GM18867 (cell line): ENCODE measurements at regions not wholly inside any gene's neighbourhood (a gene's known extent, or its start where the extent isn't known, plus 50 kb on each side); places are given as distances from the start of the nearest gene placed in this dataset.

Experiments
- ATAC-seq: cut with Tn5 transposase; IDR thresholded peaks from one replicate; pipeline ENCODE4 v1.9.1; 2021; ENCODE audit warnings: mild to moderate bottlenecking, moderate library complexity; ENCODE audit not compliant: unreplicated experiment

DNA sequence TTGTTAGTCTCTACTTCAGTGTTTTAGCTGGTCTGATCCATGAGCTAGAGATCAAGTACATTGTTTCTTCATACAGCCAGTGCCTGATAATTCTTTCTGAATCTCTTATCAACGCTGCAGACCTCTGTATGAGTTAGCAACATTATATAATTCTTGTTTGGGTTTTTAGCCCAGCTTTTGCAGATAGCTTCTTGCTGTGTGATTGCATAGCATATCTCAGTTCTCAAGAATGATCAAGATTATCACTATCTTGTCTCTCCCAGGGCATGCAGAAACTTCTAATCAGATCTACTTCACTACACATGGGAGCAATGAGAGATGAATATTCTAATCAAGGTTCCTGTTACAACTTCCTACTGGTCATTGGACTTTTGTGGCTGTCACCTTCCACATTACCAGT, 158.3 kb downstream of the FAM174A start:
- ATAC-seq, result no peak

DNA sequence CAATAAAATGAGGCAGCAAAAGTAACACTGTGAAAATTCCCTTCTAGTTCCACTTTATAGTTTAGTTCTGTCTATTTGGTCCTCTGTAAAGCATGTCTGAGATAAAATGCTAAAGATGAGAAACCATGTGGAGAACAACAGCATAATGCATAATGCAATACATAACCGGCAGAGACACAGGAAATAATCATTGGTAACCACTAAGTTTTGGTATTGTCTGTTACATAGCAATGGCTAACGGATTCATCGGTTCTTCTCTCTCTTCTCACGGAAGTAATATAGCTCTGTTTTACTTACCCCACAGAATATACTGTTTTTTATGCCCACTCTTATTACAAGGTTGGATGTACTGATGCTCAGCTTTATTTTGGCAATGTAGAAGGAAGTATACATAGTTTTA, 158.9 kb downstream of the FAM174A start:
- peak; percentile 67 for ATAC-seq

DNA sequence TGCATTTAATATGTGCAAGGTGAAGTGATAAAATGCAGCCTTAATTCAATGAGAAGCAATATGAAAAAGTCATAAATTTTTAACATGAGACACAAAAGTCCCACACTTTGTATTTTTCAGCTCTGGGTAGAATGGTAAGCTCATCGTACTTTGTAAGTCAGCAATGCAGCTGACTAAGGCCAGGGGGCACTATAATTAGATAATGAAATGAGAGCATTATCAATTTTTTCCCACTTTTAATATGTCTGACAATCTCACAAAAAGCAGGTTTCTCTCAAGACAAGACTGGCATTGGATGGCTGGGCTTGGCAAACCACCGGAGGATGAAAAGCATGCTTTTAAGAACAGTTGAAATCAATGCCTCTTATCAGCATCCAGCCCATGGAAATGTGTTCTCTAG, 162.8 kb downstream of the FAM174A start:
- ATAC-seq, result no peak

DNA sequence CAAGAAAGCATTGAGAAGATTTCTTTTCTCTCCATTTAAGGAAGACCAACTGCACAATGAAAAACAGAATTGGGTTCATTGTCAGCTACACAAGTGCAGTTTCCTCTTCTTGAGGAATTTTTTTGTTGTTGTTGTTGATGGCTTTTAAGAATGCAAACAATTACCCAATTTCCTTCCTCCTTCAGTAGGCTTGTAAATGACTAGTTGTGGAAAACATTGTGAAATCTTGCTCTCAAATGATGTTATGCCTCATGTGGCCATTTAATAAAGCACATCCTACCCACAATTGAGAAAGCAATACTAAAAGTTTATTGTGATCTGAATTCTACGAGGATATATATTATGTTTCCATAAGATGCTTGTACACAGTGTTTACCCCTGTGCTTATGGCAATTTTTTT, 171.6 kb downstream of the FAM174A start:
- ATAC-seq, result peak; percentile 75

DNA sequence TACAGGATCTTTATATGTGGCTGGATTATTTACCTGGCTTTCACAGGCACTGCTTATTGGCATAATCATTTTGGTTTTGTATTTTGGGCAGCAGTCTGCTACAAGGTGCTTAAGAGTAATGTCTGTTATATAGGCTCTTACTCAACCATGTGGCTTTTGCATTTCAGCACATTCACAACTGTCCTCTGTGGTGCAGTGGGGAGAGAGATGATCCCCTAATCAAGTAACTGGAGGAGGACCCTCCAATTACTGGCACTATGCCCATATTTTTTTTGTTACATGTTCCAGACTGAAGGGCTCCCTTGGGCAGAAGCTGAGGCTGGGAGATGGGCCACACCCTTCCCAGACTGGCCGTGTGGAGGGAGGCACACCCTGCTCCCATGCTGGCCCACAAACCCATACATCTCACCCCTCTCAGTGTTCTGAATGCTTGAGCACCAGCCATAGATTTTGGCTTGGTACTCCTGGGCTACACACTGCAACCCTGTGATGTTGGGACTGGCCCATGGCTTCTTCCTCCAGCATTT, 173.5 kb downstream of the FAM174A start:
- no peak for ATAC-seq

DNA sequence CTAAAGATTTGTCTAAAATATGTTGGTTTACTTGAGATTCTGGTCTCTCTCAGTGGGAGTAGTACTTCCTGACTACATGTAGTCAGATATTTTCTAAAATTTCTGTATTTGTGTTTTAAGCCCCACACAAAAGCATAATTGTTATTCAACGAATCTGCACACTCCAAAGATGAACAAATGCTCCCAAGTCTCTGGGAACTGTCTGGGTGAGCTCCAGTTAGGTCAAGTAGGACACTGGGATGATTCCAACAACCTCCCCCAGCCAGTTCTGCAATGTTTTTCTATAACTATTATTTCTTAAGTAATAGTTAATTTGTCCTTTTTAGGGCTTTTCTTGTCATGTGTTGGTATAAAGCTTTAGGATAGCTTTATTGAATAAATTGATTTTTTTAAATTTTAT, 174.6 kb downstream of the FAM174A start:
- ATAC-seq, result no peak

DNA sequence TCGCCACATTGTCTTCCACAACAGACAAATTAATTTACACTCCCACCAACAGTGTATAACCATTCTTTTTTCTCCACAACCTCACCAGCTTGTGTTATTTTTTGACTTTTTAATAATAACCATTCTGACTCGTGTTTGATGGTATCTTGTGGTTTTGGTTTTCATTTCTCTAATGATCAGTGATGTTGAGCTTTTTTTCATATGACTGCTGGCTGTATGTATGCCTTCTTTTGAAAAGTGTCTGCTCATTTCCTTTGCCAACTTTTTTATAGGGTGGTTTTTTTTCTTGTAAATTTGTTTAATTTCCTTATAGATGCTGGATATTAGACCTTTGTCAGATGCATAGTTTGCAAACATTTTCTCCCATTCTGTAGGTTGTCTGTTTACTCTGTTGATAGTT, 179.6 kb downstream of the FAM174A start:
- ATAC-seq, result peak; percentile 42

DNA sequence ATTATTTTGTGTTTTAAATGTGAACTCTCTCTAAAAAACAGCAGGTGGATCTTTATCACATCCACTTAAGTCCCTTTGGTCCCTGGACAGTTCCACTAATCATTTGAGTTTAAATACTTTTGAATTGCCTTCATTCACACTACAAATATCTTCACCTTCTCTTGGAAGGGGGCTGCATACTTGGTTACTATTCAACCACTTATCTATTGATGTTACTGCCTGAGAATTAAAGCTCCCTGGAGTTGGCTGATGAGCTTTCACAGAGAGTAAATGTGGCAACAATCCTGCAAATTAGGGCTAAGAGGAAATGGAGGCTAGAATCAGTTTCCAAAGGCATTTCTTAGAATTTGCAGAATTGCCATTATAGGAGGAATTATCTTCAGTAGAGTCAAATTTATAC, 180.4 kb downstream of the ST8SIA4 start:
- ATAC-seq, result no peak

DNA sequence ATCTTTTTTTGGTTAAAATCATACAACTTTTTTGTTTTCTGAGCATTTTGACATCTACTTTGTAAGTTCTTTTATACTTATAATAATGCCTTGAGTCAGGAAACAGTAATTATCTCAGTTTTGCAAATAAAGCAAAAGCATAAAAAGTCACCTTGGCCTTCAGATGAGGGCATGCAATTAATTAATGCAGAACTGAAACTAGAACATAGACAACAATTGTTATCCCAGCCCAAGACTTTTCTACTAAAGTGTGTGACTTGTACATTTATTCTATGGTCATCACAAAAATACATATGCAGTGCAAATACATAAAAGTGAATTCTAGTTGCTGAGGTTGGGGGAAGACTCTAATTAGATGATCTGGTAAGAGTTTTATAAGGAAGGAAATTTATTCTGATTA, 179.9 kb downstream of the ST8SIA4 start:
- ATAC-seq, result no peak

DNA sequence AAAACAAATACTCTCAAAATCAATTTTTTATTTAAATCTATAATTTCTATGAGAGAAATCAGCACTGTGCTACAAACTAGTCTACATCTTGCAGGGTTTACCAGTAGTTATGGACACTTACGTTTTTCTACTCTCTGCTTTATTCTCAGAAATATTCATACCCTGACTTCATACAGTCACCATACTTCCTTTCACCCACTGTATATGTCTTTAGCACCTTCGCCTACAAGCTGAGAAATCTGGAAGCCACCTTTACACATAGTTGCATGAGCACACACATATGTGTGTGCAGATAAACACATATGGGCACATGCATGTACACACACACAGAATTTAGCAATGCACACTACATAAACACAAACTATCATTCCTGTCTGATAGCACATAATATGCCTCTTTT, 177.0 kb downstream of the ST8SIA4 start:
- no peak for ATAC-seq

DNA sequence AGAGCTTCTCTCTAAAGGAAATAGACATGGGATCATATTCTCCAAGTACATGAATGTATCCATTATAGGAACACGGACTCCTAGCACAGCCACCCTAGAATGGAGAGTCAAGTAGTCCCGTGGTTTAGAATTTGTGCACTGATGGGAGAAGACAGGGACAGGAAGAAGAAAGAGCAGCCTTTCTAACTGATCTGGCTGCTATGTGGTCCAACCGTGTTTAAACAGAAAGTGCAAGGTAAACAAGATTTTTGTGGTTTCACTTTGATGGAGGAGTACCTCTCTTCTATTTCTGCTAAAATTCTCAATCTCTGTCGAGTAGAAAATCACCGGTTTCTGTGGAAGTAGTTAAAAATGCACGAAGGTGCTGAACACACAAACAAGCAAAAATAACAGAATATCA, 171.3 kb downstream of the ST8SIA4 start:
- ATAC-seq, result peak; percentile 99

DNA sequence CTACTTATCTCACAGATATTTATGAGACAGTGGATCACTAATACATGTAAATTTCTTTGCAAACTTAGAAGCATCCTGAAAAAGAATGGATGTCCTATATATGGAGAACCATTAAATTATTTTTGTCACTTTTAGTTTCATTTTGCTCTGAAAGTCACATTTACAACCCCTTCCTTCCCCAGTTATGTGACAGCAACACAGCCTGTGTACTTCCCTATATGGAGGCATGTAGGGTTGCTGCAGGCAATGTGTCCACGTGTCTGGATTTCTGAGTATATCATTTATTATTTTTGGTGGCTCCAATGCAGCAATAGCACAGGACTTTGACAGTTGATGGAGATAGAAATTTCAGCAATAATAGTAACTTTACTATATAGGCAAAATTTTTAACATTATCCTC, 156.4 kb downstream of the ST8SIA4 start:
- ATAC-seq, result peak; percentile 94

DNA sequence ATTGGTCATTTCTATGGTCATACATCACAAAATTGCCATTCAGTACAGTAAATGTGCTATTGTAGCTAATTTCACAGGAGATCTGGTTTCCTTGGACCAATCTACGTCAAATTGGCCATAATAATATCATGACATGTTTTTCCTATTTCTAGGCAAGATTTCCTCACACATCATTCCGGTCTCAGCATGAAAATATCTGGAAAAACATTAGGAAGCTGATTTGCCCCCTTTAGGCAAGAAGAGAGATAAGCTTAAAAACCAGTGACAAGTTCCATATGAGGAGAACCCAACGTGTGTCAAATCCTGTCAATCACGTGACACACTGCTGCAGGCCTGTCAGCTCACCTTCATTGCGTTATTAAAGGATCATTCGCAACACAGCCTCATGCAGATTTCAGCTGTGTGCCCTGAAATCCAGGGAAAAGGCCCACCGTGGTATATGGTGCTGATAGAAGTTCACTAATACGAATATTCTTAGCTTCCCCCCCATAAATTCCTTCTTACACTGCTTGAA, 153.3 kb downstream of the ST8SIA4 start:
- no peak for ATAC-seq

DNA sequence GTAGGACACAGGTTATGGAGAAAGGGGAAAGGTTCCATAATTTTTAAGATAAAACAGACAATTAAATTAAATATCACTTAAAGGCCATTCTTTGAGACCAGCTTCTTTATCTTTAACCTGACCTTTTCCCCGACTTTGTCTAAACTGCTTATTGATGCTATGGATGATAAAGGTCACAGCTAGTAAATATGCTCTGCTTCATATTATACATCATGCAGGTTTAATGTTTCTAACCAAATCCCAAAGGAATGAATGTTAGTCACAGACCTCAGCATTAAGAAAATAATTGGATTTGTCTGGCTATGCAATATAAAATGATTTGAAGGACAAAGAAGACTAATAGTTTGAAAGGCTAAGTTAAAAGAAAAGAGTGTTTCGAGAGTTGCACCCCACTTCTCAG, 147.6 kb downstream of the ST8SIA4 start:
- no peak for ATAC-seq
